Transverse colon (tissue), 4 donors: ENCODE measurements at regions not wholly inside any gene's neighbourhood (a gene's known extent, or its start where the extent isn't known, plus 50 kb on each side); places are given as distances from the start of the nearest gene placed in this dataset.

Experiments used
- DNase-seq: peaks from one replicate; pipeline ENCODE4 v3.0.0-alpha.2; 2019
- H3K27ac ChIP-seq, 4 donors: fragments of 200-600 bp; sonication (generic); 2 replicates each; pipeline ENCODE4 v1.5.1; 2016 to 2018; ENCODE audit warnings: inconsistent platforms in 4 of 4
- H3K27me3 ChIP-seq: fragments of 200-600 bp; sonication (generic); 2 replicates; pipeline ENCODE4 v1.5.1; 2017; ENCODE audit warnings: inconsistent platforms
- H3K36me3 ChIP-seq, 4 donors: fragments of 200-600 bp; sonication (generic); 2 replicates each; pipeline ENCODE4 v1.5.1; 2017 to 2019; ENCODE audit warnings: inconsistent platforms in 4 of 4
- H3K4me1 ChIP-seq, 4 donors: fragments of 200-600 bp; sonication (generic); 2 replicates each; pipeline ENCODE4 v1.5.1; 2017 to 2020; ENCODE audit warnings: inconsistent platforms in 4 of 4
- H3K4me3 ChIP-seq, 4 donors: fragments of 200-600 bp; sonication (generic); 1 replicate in 1 of 4; 2 replicates in 3 of 4; pipeline versions ENCODE4 v1.5.1 to v1.6.1; 2017 to 2019; ENCODE audit warnings: inconsistent platforms in 4 of 4
- H3K9me3 ChIP-seq, 2 donors: fragments of 200-600 bp; sonication (generic); 2 replicates each; pipeline ENCODE4 v1.5.1; 2017 to 2019; ENCODE audit warnings: inconsistent platforms in 2 of 2
- EP300 ChIP-seq: sonication (generic); formaldehyde crosslinking; IDR thresholded peaks from one replicate; pipeline ENCODE4 v1.6.1; 2017; ENCODE audit warnings: antibody characterized with exemption, low read depth
- POLR2A ChIP-seq: fragments of 450-650 bp; IDR thresholded peaks from one replicate; pipeline ENCODE4 v1.6.1; 2016; ENCODE audit warnings: antibody characterized with exemption, mild to moderate bottlenecking, moderate library complexity
- POLR2AphosphoS5 ChIP-seq, 3 donors: sonication (generic); formaldehyde crosslinking; IDR thresholded peaks; one replicate each; pipeline ENCODE4 v1.6.1; 2016; ENCODE audit warnings: antibody characterized with exemption in 3 of 3
- WGBS, 2 donors: methylation state at CpG; one replicate each; pipeline ENCODE4 v1.1.5; 2018; ENCODE audit warnings: low coverage in 1 of 2; 5-methylcytosine and 5-hydroxymethylcytosine counted together
- in situ Hi-C, 4 donors: fragments of 200-750 bp; cut with MboI; loops; one replicate each; pipeline versions ENCODE4 v1.15.0 to v1.15.1; 2017; ENCODE audit warnings: low sequenced_read_pairs in 3 of 4, low pct_ligation_motif_present in 1 of 4, low pct_unique_long_range_greater_than_20kb in 1 of 4
- intact Hi-C: fragments of 100-400 bp; cut with DNase I; formaldehyde crosslinking; loops from one replicate; pipeline ENCODE4 v1.15.1; 2023; ENCODE audit warnings: low total_unique reads
- TF ChIP-seq, protein P1 (sequence below), 5 experiments: fragments of 200-600 bp in 3 of 5; fragments of 450-650 bp in 2 of 5; sonication (generic) in 3 of 5; IDR thresholded peaks; 1 replicate in 2 of 5; 2 replicates in 3 of 5; pipeline ENCODE4 v1.5.1; 2016 to 2017; ENCODE audit warnings: antibody characterized with exemption in 5 of 5, inconsistent platforms in 3 of 5, mild to moderate bottlenecking in 2 of 5, moderate library complexity in 1 of 5

DNA sequence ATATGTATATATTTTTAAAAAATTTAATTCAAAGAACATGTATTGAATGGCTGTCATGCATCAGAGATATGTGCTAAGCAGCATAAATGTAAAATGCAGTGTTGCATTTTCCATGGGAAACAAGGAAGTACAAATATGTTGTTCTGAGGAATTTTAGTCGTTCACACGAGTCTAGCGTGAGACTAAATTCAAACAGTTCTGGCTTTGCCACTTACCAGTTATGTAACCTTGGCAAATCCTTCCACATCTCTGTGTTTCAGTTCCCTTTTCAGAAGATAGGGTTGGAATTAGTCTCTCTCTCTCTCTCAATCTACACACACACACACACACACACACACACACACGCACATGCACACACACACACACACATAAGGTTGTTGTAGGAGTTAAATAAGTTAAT, 305.4 kb downstream of the UTRN start:
- peaks cover 0 to 3% (median 0%) of the 10 kb centered on the region in 4 donors for H3K4me1 ChIP-seq
- no peaks in the 10 kb centered on the region for H3K9me3 ChIP-seq
- TF ChIP-seq POLR2AphosphoS5 (IDR thresholded peaks at IDR 0.05): no peak
- TF ChIP-seq, protein P1, sequence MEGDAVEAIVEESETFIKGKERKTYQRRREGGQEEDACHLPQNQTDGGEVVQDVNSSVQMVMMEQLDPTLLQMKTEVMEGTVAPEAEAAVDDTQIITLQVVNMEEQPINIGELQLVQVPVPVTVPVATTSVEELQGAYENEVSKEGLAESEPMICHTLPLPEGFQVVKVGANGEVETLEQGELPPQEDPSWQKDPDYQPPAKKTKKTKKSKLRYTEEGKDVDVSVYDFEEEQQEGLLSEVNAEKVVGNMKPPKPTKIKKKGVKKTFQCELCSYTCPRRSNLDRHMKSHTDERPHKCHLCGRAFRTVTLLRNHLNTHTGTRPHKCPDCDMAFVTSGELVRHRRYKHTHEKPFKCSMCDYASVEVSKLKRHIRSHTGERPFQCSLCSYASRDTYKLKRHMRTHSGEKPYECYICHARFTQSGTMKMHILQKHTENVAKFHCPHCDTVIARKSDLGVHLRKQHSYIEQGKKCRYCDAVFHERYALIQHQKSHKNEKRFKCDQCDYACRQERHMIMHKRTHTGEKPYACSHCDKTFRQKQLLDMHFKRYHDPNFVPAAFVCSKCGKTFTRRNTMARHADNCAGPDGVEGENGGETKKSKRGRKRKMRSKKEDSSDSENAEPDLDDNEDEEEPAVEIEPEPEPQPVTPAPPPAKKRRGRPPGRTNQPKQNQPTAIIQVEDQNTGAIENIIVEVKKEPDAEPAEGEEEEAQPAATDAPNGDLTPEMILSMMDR (IDR thresholded peaks at IDR 0.05): no peak
- no peak for TF ChIP-seq POLR2A
- TF ChIP-seq EP300: no peak
- WGBS, 2 donors: 85 to 86% methylated on average over 4 of the region's 4 CpGs
- no peak overlapping the region for H3K4me3 ChIP-seq
- intact Hi-C loops (no loop called here), in situ Hi-C loops (loop anchor here (25.0 kb wide), 3 partner anchors 347 to 1047 kb away; no protein-coding TSS in a partner anchor)
- no peaks in the 10 kb centered on the region for H3K27me3 ChIP-seq
- H3K36me3 ChIP-seq: no peaks in the 10 kb centered on the region
- no peak overlapping the region for H3K27ac ChIP-seq
- DNase-seq: no peak

DNA sequence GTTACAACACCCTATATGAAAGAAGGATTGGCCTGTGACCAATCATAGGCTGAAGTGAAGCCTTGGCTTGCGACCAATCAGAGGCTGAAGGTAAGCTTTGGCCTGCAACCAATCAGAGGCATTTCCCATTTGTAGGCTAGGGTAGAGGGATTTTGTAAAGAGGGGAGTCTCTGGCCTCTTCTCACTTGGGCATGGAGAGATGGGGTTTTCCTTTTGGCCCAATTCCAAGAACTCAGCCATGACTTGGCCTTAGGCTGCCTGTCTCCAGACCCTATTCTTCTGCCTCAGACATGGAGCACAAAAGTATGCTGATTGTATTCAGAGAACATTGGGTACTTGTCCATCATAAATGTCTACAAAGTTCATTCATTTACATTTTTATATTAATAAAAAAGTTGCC, 308.3 kb downstream of the UTRN start:
- in situ Hi-C loops: loop anchor here (25.0 kb wide), 3 partner anchors 344 to 1044 kb away; no protein-coding TSS in a partner anchor
- no peak for DNase-seq
- Histone ChIP-seq H3K4me3 (no peak overlapping the region), H3K36me3 (no peaks in the 10 kb centered on the region), H3K27me3 (no peaks in the 10 kb centered on the region), H3K4me1 (no peaks in the 10 kb centered on the region), H3K9me3 (no peaks in the 10 kb centered on the region), H3K27ac (no peak overlapping the region)
- TF ChIP-seq POLR2A (no peak), POLR2AphosphoS5 (IDR thresholded peaks at IDR 0.05) (no peak), EP300 (no peak)
- TF ChIP-seq, protein P1 (IDR thresholded peaks at IDR 0.05): no peak
- intact Hi-C loops: no loop called here
- 100% methylated on average over 1 of the region's 1 CpG; no CpG with 5 or more reads in 1 of the 2 donors for WGBS, 2 donors

DNA sequence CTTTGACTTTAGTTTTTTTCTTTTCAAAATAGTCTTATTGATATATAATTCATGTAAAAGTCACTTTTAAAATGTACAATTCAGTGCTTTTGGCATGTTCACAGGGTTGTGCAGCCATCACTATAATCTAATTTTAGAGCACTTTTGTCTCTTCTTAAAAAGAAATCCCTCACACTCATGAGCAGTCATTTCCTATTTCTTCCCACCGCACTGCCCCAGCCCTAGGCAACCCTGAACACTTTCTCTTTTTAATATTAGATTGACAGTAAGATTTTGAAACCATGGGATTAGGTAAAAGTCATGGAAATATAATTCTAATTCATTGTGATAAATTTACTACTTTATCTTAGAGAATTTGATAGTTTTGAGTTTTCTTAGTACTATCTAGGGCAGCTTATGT, 309.4 kb downstream of the UTRN start:
- Histone ChIP-seq H3K4me1 (no peaks in the 10 kb centered on the region), H3K27me3 (no peaks in the 10 kb centered on the region), H3K36me3 (no peaks in the 10 kb centered on the region), H3K4me3 (no peak overlapping the region), H3K9me3 (no peaks in the 10 kb centered on the region), H3K27ac (no peak overlapping the region)
- intact Hi-C loops (no loop called here), in situ Hi-C loops (loop anchor here (25.0 kb wide), 3 partner anchors 343 to 1043 kb away; no protein-coding TSS in a partner anchor)
- TF ChIP-seq EP300 (no peak), POLR2A (no peak), POLR2AphosphoS5 (IDR thresholded peaks at IDR 0.05) (no peak)
- TF ChIP-seq, protein P1 (IDR thresholded peaks at IDR 0.05): no peak
- DNase-seq: no peak
- 80 to 85% methylated on average over 1 of the region's 1 CpG for WGBS, 2 donors

DNA sequence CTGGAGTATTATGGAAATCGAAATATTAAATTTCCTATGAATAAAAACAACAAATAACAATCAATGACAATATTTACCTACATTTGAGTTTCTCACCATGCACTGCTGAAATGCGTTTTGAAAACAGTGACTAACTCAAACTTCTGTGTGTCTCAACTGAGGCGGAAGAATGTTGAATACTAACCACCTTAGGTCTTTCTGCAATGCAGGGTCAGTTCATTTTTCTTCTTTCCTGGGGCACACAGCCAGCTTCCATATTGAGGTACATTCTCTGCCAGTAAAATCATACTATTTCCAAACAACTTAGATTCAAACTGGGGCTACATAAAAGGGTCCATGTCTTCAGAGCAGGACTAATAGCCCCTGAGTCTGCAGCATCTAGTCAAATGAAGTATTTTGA, 310.1 kb downstream of the UTRN start:
- TF ChIP-seq POLR2AphosphoS5 (IDR thresholded peaks at IDR 0.05) (no peak), POLR2A (no peak), EP300 (no peak)
- TF ChIP-seq, protein P1 (IDR thresholded peaks at IDR 0.05): no peak
- Histone ChIP-seq H3K9me3 (peaks cover 0 to 2% of the 10 kb centered on the region in 2 donors), H3K27me3 (no peaks in the 10 kb centered on the region), H3K4me1 (no peaks in the 10 kb centered on the region), H3K36me3 (no peaks in the 10 kb centered on the region), H3K27ac (no peak overlapping the region), H3K4me3 (no peak overlapping the region)
- in situ Hi-C loops (loop anchor here (25.0 kb wide), 3 partner anchors 342 to 1042 kb away; no protein-coding TSS in a partner anchor), intact Hi-C loops (no loop called here)
- WGBS, 2 donors: 63 to 95% methylated on average over 3 of the region's 3 CpGs
- DNase-seq: no peak
